Amygdala (tissue), 56 donors: ENCODE measurements at regions not wholly inside any gene's neighbourhood (a gene's known extent, or its start where the extent isn't known, plus 50 kb on each side); places are given as distances from the start of the nearest gene placed in this dataset.

Experiments
- DNase-seq, 56 donors: peaks; one replicate each; lab custom pipeline; 2025; lab: John Stamatoyannopoulos, UW

GRCh38 chr13:58160980-58161379, 529.4 kb downstream of the PCDH17 start:
- DNase-seq = no peak

DNA sequence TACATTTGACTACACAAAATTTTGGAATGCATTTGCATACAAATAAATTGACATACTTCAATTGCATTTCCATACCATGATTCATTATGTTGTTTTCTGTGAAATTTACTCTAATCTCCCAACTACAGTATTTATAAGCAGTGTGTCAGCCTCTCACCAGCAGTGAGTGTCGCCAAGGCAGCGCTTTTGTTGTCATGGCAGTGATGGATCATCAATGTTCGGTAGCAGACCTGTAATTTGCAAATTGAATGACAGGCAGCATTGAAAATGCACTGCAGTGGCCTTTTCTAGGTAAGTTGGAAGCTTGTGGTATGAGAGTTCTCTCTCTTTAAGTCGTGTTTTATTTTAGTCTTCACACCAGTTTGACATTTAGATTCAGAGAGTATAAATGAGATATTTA, 534.1 kb downstream of the PCDH17 start:
- peak in 10 of 56 donors; percentile 1 to 20 (median 6) for DNase-seq

GRCh38 chr13:58181111-58181510, 549.6 kb downstream of the PCDH17 start:
- DNase-seq = no peak

DNA sequence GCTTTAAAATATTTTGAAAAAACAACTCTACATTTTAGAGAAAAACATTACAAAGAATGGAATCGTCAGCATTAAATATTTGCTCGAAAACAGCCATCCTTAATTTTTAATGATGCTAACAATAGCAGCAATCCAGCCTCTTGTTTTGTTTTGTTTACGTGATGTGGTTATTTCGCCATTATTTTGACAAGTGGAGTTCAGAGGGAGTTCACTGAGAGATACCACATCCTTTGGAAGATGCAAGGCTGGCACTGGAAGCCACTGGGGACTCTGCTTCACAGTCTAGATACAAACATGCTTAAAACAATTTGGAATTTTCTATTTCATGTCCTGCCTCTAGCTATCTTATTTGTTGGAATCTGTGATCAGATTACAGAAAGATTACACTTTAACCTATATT, 556.3 kb downstream of the PCDH17 start:
- DNase-seq = no peak

- no peak for DNase-seq
Observed at GRCh38 chr13:58190577-58190976, 559.0 kb downstream of the PCDH17 start.

DNA sequence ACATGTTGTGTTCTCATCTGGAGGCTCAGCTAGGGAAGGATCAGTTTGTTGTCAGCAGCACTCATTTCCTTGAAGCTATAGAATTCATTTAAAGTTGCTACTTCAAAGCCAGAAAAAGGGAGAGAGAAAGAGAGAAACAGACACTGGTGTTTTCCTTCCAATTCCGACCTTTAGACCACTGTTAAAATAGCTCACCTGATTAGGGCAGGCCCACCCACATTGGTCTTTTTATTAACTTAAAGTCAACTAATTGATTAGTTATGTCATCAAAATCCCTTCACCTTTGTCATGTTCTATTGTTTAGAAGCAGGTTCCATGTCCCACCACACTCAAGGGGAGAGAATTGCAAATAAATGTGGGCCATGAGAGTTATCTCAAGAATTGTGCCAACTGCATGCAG, 560.2 kb downstream of the PCDH17 start:
- DNase-seq = no peak

- no peak for DNase-seq
Observed at GRCh38 chr13:58202099-58202498, 570.6 kb downstream of the PCDH17 start.

DNA sequence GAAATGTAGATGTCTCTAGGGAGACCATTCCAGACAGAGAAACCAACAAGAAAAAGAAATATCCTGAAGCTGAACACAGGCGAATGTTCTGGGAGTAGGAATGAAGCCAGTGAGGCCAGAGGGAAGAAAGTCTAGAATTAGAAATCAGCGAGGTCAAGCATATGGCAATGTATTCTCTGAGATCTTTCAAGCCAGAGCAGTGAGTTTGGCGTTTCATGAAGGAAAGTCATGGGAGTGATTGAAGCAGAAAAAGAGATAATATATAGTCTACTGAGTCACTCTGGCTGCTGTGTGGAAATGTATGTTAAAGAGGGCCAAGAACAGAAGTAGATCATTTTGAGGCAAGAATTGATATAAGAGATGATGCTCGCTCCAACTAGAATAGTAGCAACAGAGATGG, 576.0 kb downstream of the PCDH17 start:
- no peak for DNase-seq

GRCh38 chr13:58235454-58235853, 603.9 kb downstream of the PCDH17 start:
- DNase-seq = no peak

GRCh38 chr13:58238972-58239773, 607.6 kb downstream of the PCDH17 start:
- no peak for DNase-seq

- DNase-seq = no peak
Observed at GRCh38 chr13:58239774-58240268, 608.3 kb downstream of the PCDH17 start.

DNA sequence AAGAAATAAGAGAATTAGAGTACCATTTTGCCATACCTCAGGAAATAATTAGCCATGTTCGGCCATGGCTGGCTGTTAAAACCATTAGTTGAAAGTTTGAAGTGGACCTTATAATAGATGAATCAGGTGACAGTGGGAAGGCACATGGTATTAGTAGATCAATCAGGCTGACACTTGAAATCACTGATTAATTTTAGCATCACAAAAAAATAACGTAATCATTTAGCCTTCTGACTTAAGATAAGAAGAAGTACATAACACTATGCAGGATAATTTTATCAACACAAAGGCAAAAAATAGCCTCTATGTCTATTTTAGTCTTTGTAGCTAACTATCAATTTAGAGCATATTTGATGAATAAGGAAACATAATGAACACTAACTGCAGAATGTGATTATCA, 615.5 kb downstream of the PCDH17 start:
- no peak for DNase-seq

DNA sequence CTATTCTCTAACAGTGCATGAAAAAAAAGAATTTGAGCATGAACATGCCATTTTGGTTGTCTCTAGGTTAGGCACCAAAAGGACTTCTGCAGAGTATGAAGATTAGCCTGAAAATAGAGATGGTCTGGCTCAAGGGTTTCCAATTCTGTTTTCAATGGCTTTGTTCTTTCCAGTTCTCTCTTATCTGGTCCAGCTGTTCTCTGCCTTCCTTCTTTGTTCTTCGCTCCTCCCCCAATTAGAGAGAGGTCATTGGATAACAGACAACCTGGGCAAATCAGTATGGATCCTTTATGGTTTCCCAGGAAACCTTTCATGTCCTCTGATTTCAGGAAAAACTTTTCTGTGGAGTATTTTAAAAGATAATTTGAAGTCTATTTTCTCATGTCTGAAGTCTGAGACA, 623.4 kb downstream of the PCDH17 start:
- no peak for DNase-seq

- no peak for DNase-seq
Observed at GRCh38 chr13:58266271-58266670, 634.7 kb downstream of the PCDH17 start.

DNA sequence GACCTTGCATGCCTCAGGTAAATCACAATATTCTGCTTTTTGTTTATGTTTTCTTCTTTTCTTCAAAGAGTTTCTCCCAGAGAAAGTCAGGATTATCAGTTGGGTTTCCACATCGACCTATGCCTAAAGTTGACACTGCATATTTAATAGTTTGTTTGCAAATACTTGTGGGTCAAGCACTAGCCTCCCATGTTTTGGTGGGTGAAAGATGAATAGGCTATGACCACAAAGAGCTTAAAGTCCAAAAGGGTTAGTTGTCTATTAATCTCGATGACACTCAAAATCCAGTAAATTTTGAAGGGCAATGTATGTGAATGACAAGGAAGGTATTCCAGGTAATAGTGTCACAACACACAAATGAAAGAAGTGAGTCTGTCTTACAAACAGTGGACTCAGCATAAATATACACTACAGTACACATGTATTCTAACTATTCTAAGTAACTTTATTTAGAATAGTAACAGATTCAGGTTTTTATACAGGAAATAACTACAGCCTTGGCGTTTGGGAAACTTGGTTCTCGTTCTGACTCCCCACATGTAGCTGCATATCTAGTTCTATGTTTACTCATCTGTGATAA, 667.1 kb downstream of the PCDH17 start:
- DNase-seq = no peak

- DNase-seq = no peak
Observed at GRCh38 chr13:58300224-58300623, 668.7 kb downstream of the PCDH17 start.

DNA sequence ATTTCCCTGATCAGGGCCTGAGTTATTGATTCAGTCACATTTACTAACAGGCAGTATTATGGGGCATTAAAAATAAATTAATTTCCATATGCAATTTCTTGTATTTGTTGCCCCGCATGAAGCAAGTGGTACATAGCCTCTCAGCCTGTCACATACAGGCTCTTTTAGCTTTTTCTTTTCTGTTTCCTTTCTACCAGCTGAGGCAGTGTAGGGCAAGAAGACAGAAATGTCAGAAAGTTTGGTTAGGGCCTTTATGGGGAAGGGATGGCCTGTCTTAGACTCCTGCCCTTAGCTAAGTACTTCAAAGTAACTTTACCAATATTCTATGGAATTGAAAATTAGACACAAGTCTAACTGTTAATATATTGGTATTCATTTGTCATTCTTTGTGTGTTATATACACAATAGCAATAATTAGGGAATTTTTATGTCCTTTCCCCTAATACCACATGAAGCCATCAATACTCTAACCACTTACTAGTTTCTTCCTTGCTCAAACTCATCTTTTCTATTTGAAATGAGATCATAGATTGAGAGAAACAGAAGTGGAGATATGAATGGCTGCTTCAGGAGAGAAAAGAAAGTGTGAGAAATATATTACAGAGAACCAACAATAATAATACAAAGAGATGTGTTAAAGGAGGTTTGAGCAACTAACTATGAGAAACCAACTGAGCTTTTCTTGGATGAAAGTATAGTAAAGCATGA, 669.6 kb downstream of the PCDH17 start:
- DNase-seq = no peak

DNA sequence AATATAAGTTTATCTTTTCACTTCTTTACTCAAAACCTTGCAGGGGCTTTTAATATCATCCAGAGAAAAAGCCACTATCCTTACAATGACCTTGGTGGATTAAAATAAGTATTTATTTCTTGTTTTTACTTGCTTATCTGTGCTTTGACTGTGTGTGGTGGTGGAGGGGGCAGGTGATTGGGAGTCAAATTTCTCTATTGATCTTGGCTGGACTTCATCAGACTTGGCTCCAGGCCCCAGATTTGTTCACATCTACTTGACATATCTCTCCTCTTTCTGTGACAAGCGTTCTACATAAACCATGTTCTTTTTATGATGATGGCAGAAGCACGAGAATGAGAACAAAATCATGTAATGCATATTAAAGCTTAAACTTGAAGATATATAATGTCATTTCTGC, 670.8 kb downstream of the PCDH17 start:
- DNase-seq = no peak

DNA sequence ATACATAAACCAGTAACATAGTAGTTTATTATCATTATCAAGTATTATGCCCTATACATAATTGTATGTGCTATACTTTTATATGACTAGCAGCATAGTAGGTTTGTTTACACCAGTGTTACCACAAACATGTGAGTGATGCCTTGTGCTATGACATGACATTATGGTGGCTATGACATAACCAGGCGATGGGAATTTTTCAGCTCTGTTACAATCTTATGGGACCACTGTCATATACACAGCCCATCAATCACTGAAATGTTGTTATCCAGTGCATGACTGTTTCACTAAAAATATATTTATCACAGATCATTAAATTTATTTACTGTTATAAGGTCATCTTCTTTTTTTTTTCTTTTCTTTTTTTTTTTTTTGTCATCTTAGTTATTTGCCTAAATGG, 674.5 kb downstream of the PCDH17 start:
- no peak for DNase-seq

DNA sequence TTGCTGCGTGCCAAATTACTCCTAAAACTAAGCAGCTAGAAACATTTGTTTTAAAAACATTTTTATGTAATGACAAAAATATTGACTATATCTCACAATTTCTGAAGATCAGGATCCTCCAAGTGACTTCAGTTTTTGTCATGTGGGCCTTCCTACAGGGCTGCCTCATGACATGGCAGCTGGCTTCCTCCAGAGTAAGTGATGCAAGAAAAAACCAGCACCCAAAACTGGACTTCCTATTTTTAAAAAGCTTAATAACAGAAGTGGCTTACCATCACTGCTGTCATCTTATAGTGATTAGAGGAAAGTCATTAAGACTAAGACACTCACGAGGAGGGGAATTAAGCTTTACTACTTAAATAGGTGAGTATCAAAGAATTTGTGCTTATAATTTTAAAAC, 681.7 kb downstream of the PCDH17 start:
- no peak for DNase-seq

- DNase-seq = peak in 1 of 56 donors; percentile 3
Observed at GRCh38 chr13:58318495-58319167, 687.1 kb downstream of the PCDH17 start.
